ENCODE measurements at regions not wholly inside any gene's neighbourhood (a gene's known extent, or its start where the extent isn't known, plus 50 kb on each side); places are given as distances from the start of the nearest gene placed in this dataset.

GRCh38 chr2:21657445-21657844, 533.7 kb downstream of the TDRD15 start:
- TF ChIP-seq TAF1 (IDR thresholded peaks at IDR 0.05; ENCODE audit: low read depth, low read length) (no peak), POLR2A (IDR thresholded peaks at IDR 0.05; ENCODE audit: low read depth, low read length) (no peak), POLR2AphosphoS5 (IDR thresholded peaks at IDR 0.05; ENCODE audit: low read depth, low read length) (no peak), POU2F2 (IDR thresholded peaks at IDR 0.05; ENCODE audit: low read depth, low read length) (no peak), PAX5 (IDR thresholded peaks at IDR 0.05; ENCODE audit: insufficient read depth, low read length, severe bottlenecking) (no peak)
